ENCODE measurements at regions not wholly inside any gene's neighbourhood (a gene's known extent, or its start where the extent isn't known, plus 50 kb on each side); places are given as distances from the start of the nearest gene placed in this dataset.

GRCh38 chr15:91520850-91521249, 332.7 kb upstream of the SLCO3A1 start:
- no peaks in the 10 kb centered on the region for H3K9me3 ChIP-seq
- WGBS (ENCODE audit: insufficient coverage, low coverage, low lambda C conversion rate, missing lambda C conversion rate): 84% methylated on average over 4 of the region's 4 CpGs
- H3K27ac ChIP-seq: no peak overlapping the region
- ATAC-seq: no peak
- no peaks in the 10 kb centered on the region for H3K27me3 ChIP-seq
- H3K36me3 ChIP-seq: no peaks in the 10 kb centered on the region
- no peak for TF ChIP-seq CTCF (IDR thresholded peaks at IDR 0.05)
- TF ChIP-seq POLR2A (IDR thresholded peaks at IDR 0.05): no peak
- DNase-seq: no peak
- peaks cover 0 to 5% (median 2%) of the 10 kb centered on the region in 4 donors for H3K4me1 ChIP-seq
- intact Hi-C loops (cut with DNase I): loop anchor here in 1 of 2 donors (5.0 kb wide), 1 partner anchor 214 kb away; no protein-coding TSS in a partner anchor
- no peak overlapping the region for H3K4me3 ChIP-seq

GRCh38 chr15:91521548-91521947, 332.0 kb upstream of the SLCO3A1 start:
- WGBS (ENCODE audit: insufficient coverage, low coverage, low lambda C conversion rate, missing lambda C conversion rate): 68% methylated on average over 7 of the region's 9 CpGs
- no peak overlapping the region for H3K4me3 ChIP-seq
- no peaks in the 10 kb centered on the region for H3K9me3 ChIP-seq
- no peak for TF ChIP-seq POLR2A (IDR thresholded peaks at IDR 0.05)
- TF ChIP-seq CTCF (IDR thresholded peaks at IDR 0.05): no peak
- peaks cover 0 to 5% (median 2%) of the 10 kb centered on the region in 4 donors for H3K4me1 ChIP-seq
- ATAC-seq: no peak
- intact Hi-C loops (cut with DNase I): loop anchor here in 1 of 2 donors (5.0 kb wide), 1 partner anchor 214 kb away; no protein-coding TSS in a partner anchor
- DNase-seq: no peak
- H3K27me3 ChIP-seq: no peaks in the 10 kb centered on the region
- H3K36me3 ChIP-seq: no peaks in the 10 kb centered on the region
- no peak overlapping the region for H3K27ac ChIP-seq

- no peak overlapping the region for H3K27ac ChIP-seq
- WGBS (ENCODE audit: insufficient coverage, low coverage, low lambda C conversion rate, missing lambda C conversion rate): 82% methylated on average over 2 of the region's 2 CpGs
- peaks cover 0 to 5% (median 2%) of the 10 kb centered on the region in 4 donors for H3K4me1 ChIP-seq
- TF ChIP-seq CTCF (IDR thresholded peaks at IDR 0.05) (no peak), POLR2A (IDR thresholded peaks at IDR 0.05) (no peak)
- intact Hi-C loops (cut with DNase I): loop anchor here in 1 of 2 donors (5.0 kb wide), 1 partner anchor 215 kb away; no protein-coding TSS in a partner anchor
- H3K27me3 ChIP-seq: no peaks in the 10 kb centered on the region
- DNase-seq: no peak
- ATAC-seq: no peak
- no peaks in the 10 kb centered on the region for H3K9me3 ChIP-seq
- no peaks in the 10 kb centered on the region for H3K36me3 ChIP-seq
- H3K4me3 ChIP-seq: no peak overlapping the region
Observed at GRCh38 chr15:91521996-91522395, 331.5 kb upstream of the SLCO3A1 start.

- H3K36me3 ChIP-seq: no peaks in the 10 kb centered on the region
- WGBS (ENCODE audit: insufficient coverage, low coverage, low lambda C conversion rate, missing lambda C conversion rate): 28% methylated on average over 2 of the region's 2 CpGs
- H3K27ac ChIP-seq: no peak overlapping the region
- H3K9me3 ChIP-seq: no peaks in the 10 kb centered on the region
- H3K27me3 ChIP-seq: no peaks in the 10 kb centered on the region
- ATAC-seq (peak; percentile 85 to 97 (median 94)), DNase-seq (no peak)
- TF ChIP-seq CTCF (IDR thresholded peaks at IDR 0.05) (peak; percentile 55 to 74 (median 66)), POLR2A (IDR thresholded peaks at IDR 0.05) (no peak)
- H3K4me3 ChIP-seq: no peak overlapping the region
- intact Hi-C loops (cut with DNase I): loop anchor here in 1 of 2 donors (5.0 kb wide), 1 partner anchor 215 kb away; no protein-coding TSS in a partner anchor
- H3K4me1 ChIP-seq: peaks cover 0 to 5% (median 2%) of the 10 kb centered on the region in 4 donors
Observed at GRCh38 chr15:91522605-91523332, 330.7 kb upstream of the SLCO3A1 start.
